Hematopoietic multipotent progenitor cell treated with erythropoietin and hydrocortisone succinate and interleukin-3 and kit ligand, for 4 days (in vitro differentiated cells): ENCODE measurements at regions not wholly inside any gene's neighbourhood (a gene's known extent, or its start where the extent isn't known, plus 50 kb on each side); places are given as distances from the start of the nearest gene placed in this dataset.
"Not testable (repeated sequence)": the region's sequence is repeated elsewhere in the genome, so short reads cannot be mapped to it uniquely, and the experiment has no call there.

Source experiments
- DNase-seq: peaks from one replicate; pipeline ENCODE4 v3.0.0-alpha.2; 2015

DNA sequence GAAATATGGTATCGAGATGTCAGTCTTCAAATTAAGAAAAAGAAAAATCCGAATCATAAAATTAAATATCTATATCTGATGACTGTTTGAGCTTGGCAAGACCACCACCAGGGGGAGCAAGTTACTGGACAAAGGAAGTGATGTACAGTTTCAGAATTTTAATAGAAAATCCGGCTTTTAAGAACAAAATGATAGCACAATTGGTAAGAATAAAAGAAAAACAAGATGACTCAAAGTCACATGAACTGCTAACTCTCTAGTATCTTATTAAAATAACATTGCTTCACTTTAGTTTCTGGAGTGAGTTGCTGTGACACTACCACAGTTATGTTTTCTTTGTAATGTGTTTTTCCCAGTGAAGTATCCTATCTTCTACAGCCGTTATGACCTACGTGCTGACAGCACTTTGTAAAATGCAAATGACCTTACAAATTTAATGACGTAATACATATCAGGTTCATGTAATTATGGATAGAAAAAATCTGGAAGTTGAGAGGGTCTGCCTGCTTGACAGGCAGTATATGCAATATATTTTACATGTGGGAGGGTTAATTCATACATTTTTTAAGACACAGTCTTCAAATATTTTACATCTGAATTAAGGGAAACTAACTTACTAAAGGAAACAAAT is 405.3 kb upstream of the HS3ST5 start:
- peak; percentile 71 for DNase-seq

DNA sequence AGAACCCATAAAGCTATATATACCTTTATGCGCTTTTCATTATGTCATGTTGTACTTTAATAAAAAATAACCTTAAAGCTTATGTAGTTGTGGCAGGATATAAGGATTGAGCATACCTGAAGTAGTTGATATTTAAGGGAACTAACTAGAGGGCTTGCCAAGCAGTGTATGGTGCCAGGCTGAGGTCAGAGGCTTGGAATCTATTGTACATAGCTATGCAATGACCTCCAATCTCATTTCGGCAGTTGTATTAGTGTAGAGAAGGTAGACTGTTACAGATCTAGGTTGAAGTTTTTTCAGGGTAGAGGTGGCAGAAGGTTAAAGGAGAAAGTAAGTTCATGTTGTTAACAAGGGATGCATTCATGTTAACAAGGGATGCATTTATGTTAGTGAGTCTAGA is 397.7 kb upstream of the HS3ST5 start:
- no peak for DNase-seq

- DNase-seq = no peak
Measured at GRCh38 chr6:114739656-114740055, 396.8 kb upstream of the HS3ST5 start.

DNA sequence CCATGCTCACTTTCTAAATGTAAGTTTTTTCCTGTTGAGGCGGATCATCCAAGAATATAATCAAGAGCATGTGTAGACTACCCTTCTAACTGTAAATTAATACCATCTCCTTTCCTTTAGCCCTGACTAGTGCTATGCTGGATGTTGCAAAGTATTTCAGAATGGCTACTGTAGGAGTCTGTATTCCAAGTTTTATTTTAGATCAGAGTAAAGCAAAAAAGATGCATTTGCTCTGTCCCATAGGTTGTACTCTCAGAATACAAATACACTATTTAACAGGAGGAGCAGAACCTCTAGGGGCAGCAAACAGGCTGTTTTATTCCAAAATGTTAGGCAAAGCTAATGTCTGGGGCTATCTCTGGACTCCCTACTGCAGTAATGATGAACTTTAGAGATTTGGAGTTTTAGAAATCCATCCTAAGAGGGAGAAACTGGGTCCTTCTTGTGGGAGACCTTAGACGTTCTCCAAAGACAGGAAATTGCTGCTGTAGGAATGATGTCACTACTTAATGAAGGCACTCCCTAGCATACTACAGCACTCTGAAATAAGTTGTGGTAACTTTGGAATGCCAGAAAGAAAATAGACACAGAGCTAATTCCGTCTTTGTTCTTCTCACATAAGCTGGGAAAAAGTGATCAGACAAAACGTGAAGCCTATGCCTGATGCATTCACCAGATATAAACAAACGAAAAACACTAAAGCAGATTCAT is 392.4 kb upstream of the HS3ST5 start:
- DNase-seq = no peak

DNA sequence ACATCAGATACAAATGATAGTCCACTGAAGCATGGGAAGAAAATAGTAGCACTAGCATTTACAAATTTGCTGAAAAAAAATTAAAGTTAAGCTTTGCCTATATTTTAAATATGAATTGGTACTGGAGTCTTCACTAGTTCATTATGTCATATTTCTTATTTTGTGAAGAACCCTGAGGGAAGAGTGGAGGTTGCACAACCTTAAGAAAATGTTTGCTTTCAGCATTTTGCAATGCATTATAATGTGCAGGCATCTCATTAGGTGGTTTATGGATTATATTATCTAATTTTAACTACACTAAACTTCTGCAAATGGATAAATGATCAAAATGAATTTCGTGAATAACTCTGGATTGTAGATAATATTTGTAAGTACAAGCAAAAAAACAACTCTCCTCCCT is 390.8 kb upstream of the HS3ST5 start:
- DNase-seq = no peak

- DNase-seq = no peak
Measured at GRCh38 chr6:114718716-114719270, 376.0 kb upstream of the HS3ST5 start.

DNA sequence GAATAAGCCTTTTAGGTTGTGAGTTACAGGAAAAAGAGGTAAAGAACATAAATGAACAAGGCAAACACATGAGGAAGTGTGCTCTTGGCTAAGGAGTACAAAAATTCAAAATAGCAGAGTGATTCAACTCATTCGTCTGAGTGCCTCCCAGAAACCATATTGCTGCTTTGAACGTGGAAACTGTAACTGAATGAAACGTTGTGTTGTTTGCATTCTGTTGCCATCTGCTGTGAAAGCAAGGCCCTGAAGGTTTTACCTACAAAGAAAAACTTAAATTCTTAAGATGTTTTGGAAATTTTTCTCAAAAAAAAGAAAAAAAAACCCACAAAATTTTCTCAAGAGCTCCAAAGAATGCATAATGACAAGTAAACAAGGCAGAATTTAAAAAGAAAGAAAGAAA is 375.4 kb upstream of the HS3ST5 start:
- no peak for DNase-seq

DNA sequence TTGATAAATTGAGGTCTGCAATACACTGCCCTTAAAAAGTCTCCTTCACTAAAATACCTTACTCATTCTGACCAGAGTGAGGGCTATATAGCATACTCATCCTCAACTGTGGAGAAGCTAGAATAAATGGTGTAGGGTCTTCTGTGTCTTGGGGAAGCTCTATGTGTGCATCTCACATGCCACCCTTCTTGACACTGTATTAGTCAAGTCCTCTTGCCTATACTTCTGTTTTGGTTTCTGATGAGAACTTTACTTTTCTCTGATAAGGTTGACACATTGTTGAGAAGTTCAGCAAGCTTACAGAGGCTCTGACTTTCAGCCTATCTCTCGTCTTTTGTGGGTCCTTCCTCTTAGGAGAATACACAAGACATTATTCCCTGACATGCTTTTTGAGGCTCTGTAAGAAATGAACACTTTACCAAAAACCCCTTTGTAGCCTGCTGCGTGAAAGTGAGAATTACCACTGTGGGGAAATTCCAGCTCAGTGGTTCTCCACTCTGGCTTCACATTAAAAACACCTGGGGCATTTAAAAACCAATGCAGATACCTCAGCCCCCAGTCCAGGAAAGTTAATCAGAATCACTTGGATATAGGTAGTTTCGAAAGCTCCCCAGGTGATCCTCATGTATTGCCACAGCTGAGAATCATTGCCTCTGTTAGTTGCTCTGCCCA is 372.1 kb upstream of the HS3ST5 start:
- no peak for DNase-seq

- no peak for DNase-seq
Measured at GRCh38 chr6:114713690-114714089, 370.9 kb upstream of the HS3ST5 start.

DNA sequence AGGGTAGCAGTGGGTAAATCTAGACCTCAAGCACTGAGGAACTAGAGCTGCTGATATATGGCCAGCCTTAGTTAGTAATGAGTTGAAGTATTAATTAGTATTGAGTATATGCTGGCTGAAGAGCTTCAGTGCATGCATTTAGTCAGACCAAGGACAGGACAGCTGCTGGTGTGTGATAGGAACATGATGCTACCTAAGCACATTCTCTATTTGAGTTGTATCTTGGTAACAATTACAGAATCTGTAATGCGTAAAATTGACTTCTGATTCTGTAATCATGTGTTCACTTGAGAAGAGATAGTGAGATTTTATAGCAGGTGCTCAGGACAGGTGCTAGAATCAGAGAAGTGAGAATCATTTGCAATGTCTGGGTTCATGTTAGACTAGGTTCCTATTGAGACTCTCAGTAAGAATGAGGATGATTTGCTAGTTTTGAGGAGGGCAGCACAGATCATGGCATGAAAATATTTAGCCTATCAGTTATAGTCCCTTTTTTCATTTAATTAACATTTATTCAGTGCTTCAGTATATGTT is 369.4 kb upstream of the HS3ST5 start:
- no peak for DNase-seq

DNA sequence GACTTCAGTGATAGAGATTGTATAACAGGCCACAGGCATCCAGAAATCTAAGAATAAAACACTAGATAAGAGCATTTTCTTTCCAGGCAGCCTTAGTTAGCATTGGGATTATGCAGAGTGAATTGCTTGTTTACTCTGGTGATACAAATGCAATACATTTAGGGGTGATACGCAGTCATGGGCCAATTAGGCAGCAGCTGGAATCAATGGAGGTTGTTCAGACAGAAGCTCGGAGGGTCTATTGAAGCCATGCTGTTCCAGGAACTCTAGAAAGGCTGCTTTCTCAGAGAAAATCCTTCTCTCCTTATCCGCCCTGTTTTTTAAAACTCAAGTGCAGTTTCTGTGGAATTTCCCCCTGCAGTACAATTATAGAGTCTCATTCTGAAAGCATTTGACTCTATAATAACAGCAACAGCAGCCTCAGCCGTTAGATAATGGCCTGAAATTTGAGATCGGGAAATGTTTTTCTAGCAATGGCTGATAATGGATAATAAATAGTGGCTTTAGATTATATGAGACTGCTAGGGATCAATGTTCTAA is 364.3 kb upstream of the HS3ST5 start:
- DNase-seq = no peak

GRCh38 chr6:114690625-114691024 is 347.8 kb upstream of the HS3ST5 start:
- DNase-seq = no peak

DNA sequence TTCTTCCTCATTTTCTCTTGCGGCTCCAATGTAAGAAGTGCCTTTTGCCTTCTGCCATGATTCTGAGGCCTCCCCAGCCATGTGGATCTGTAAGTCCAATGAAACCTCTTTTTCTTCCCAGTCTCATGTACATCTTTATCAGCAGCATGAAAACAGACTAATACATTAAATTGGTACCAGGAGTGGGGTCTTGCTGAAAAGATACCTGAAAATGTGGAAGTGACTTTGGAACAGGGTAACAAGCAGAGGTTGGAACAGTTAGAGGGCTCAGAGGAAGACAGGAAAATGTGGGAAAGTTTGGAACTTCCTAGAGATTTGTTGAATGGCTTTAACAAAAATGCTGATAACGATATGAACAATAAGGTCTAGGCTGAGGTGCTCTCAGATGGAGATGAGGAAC is 316.7 kb upstream of the HS3ST5 start:
- DNase-seq = no peak

GRCh38 chr6:114651611-114652010 is 308.8 kb upstream of the HS3ST5 start:
- DNase-seq = no peak

DNA sequence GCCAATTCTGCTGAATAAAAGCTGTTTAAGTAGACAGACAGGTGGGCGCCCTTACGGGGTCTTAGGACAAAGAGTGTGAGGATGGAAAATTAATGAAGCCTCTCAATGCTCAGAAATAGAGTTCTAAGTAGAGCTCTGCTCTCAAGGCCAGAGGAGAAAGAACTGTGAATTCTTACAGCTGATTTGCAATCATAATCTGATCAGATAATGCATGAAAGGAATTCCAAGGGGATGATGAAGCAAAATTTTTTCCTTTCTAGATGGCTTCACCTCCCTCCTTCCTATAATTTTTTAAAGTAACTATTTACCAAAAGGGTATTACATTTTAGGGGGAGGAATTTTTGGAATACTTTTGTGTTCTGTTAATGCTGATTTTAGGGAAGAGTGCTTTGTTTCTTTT is 308.1 kb upstream of the HS3ST5 start:
- no peak for DNase-seq

DNA sequence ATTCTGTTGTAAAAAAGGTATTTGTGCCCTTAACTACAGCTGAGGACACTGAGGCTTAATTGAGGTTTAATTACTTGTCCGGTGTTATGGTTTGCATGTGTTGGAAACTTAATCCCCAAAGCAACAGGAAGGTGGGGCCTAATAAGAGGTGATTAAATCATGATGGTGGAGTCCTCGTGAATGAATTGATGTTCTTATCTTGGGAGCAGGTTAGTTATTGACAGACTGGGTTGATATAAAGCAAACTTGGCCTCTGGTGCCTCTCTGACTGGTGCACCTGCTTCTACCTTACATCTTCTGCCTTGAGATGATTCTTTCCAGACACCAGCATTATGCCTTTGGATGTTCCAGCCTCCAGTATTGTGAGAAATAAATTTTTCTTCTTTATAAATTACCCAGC is 306.5 kb upstream of the HS3ST5 start:
- no peak for DNase-seq

GRCh38 chr6:114648847-114649246 is 306.0 kb upstream of the HS3ST5 start:
- no peak for DNase-seq

DNA sequence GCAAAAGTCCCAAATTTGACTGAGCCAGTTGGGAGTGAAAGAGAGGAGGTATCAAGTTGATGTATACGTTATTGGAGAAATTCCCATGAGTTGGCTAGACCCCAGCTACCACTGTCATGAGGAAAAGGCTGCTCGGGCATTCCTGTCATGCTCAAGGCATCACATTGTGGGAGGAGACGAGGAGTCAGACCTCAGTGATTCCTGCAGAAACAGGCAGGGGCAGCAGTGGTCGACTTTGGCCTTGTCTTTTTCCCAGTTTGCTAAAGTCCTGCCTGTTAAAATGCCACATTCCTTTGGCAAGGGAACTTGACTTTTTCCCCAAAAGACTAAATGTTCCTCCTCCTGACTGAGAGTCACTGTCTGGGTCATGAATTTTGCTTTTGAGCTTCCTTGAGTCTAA is 295.5 kb upstream of the HS3ST5 start:
- DNase-seq = no peak

DNA sequence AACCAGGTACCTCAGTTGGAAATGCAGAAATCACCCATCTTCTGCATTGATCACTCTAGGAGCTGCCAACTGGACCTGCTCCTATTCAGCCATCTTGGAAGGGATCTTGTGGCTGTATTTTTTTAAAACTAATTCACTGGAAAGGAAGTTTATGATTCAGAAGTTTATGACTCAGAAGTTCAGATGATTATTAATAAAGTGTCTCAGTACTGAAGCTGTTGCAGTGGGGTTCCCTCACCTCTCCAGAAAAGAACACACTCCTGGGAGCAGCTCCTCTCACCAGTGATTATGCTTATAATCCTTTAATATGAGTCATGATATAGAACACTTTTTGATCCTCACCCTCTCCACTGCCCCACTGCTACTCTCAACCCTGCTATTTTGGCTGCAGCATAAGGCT is 291.2 kb upstream of the HS3ST5 start:
- no peak for DNase-seq

GRCh38 chr6:114626226-114626625 is 283.4 kb upstream of the HS3ST5 start:
- DNase-seq = not testable (repeated sequence)

DNA sequence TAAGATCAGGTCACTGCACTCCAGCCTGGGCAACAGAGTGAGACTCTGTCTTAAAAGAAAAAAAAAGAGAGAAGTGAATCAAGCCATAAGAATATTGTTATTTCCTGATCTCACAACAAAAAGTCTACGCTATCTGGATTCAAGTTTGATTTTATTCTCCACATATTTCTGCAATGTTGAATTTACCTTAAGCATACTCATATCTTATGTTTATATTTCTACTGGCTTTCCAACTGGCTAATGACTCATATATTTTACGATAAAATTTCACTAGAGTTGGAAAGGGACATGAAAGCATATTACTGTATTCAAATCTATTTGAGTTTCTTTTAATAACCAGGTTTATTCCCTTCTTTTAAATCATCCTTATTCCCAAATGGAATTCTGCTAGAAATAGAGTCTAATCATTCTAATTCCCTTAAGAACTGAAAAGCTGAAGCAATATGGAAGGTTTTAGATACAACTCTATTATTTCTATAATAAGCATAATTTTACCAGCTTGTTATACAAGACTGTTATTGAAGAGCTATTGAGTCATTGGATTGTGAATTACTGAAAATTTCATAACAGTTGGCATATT is 276.9 kb upstream of the HS3ST5 start:
- DNase-seq = no peak

- no peak for DNase-seq
Measured at GRCh38 chr6:114611696-114612095, 268.9 kb upstream of the HS3ST5 start.

DNA sequence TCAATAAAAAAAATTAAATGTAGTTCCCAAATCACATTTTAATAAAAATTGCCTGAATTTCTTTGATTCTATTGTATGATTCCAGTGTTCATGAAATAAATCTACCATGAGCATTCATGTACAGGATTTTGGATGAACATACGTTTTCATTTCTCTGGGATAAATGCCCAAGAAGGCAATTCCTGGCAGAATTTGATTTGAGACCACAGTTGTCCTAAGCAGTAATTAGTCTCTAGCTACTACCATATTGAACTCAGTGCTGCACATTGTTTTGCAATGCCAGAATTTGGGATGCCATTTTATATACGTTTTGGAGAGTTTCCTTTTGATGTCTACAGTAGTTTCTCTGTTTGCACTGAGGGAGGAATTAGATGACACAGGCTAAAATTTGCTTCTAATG is 265.3 kb upstream of the HS3ST5 start:
- no peak for DNase-seq
